ENCODE measurements at regions not wholly inside any gene's neighbourhood (a gene's known extent, or its start where the extent isn't known, plus 50 kb on each side); places are given as distances from the start of the nearest gene placed in this dataset.

DNA sequence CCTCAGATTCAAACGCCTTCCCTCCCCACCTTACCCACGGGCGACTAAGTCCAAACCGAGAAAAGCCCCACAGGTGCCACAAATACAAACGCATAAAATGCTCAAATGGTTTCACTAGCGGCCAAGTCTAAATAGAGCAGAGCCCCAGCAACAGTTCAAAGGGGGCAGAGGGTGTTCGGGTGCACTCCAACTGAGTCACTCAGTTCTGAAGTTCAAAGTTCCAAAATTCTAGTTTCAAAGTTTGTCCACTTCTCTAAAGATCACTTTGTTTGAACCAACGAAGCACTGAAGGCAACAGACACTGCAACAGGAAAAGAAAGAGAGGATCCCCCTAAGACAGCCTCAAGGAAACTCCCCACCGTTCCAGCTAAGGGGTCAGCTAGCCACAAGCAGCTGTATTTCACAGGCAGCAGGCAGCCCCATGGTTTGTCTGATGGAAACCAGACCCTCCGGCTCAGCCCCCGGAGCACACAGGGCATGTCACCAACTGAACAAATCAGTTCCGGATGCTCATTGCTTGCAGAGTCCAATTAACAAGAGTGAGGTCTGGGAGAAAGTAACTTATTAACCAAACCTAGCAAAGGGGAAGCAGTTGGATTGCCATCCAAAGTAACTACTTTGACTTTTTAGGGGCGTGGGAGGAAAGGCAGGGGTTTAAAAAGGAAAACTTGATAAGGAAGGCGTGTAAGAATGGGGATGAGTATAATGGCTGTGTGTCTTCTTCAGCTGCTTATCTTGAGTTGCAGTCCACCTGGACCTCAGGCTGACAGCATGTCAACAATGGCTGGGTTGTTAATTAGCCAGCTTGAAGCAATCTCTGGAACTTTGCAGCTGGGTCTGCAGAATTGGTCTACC lies 1423.9 kb upstream of the PRMT6 start:
- Histone ChIP-seq H3K27me3 (ENCODE audit: insufficient read depth, low read depth, severe bottlenecking) (no peaks in the 10 kb centered on the region), H3K36me3 (no peaks in the 10 kb centered on the region), H3K4me3 (ENCODE audit: low read depth, low read length) (no peak overlapping the region), H3K9me3 (ENCODE audit: severe bottlenecking) (no peaks in the 10 kb centered on the region), H3K27ac (no peak overlapping the region)
- TF ChIP-seq, protein P1, sequence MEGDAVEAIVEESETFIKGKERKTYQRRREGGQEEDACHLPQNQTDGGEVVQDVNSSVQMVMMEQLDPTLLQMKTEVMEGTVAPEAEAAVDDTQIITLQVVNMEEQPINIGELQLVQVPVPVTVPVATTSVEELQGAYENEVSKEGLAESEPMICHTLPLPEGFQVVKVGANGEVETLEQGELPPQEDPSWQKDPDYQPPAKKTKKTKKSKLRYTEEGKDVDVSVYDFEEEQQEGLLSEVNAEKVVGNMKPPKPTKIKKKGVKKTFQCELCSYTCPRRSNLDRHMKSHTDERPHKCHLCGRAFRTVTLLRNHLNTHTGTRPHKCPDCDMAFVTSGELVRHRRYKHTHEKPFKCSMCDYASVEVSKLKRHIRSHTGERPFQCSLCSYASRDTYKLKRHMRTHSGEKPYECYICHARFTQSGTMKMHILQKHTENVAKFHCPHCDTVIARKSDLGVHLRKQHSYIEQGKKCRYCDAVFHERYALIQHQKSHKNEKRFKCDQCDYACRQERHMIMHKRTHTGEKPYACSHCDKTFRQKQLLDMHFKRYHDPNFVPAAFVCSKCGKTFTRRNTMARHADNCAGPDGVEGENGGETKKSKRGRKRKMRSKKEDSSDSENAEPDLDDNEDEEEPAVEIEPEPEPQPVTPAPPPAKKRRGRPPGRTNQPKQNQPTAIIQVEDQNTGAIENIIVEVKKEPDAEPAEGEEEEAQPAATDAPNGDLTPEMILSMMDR (IDR thresholded peaks at IDR 0.05; ENCODE audit: low read depth, low read length): no peak
- DNase-seq: no peak

DNA sequence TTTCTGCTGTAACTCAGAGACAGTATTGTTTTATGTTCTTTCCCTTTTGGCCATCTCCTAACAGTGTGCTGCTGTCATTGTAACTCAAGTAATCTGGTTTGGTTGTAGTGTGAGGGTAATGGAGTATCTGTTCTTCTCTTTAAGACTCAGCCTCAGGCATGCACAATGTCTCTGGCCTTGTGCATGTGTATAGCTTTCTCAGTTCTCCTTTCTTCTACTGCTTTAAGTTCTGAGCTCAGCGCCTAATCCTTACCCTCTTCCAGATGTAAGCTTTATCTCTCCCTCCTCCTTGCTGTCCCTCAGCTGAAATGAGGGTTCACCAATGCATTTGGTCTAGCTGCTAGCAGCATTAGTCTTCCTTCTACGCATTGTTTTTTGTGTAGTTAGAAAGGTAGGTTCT lies 1420.4 kb upstream of the PRMT6 start:
- no peak for DNase-seq
- TF ChIP-seq, protein P1 (IDR thresholded peaks at IDR 0.05; ENCODE audit: low read depth, low read length): no peak
- Histone ChIP-seq H3K9me3 (ENCODE audit: severe bottlenecking) (no peaks in the 10 kb centered on the region), H3K27ac (no peak overlapping the region), H3K36me3 (no peaks in the 10 kb centered on the region), H3K27me3 (ENCODE audit: insufficient read depth, low read depth, severe bottlenecking) (no peaks in the 10 kb centered on the region), H3K4me3 (ENCODE audit: low read depth, low read length) (no peak overlapping the region)

DNA sequence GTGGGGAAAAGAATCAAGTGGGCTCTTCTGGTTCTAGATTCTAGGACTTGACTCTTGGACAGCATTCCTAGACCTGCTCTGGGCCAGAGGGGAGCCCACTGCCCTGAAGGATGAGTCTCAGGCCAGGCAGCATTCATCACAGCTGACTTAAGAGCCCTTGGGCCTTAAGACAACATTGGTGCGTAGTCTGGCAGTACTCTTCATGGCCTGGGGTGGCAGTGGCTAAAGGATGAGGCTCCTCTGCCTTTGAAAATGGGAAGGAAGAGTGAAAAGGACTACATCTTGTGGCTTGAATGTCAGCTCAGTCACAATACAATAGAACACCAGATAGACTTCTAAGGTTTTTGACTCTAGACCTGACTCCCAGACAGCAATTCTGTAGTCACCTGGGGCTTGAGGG lies 1415.1 kb upstream of the PRMT6 start:
- H3K27ac ChIP-seq: no peak overlapping the region
- TF ChIP-seq, protein P1 (IDR thresholded peaks at IDR 0.05; ENCODE audit: low read depth, low read length): no peak
- H3K27me3 ChIP-seq (ENCODE audit: insufficient read depth, low read depth, severe bottlenecking): no peaks in the 10 kb centered on the region
- no peak for DNase-seq
- no peaks in the 10 kb centered on the region for H3K9me3 ChIP-seq (ENCODE audit: severe bottlenecking)
- H3K4me3 ChIP-seq (ENCODE audit: low read depth, low read length): no peak overlapping the region
- no peaks in the 10 kb centered on the region for H3K36me3 ChIP-seq

DNA sequence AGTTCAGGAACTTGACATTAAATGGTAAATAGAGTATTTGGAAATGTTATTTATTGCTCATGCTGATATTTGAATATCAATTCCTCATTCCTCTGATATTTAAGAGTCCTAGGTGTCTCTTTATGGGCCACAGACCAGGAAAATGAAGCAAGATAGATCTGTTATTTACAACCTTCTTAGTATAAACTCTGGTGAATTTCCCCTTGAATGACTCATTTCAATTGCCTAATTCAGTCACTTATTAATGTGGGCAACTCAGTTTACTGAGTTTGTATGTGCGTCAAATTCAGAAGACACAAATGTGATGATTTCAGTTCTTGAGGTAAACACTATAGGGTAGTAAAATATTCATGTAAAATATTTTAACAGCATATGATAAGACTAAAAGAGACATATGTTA lies 1404.4 kb upstream of the PRMT6 start:
- H3K27me3 ChIP-seq (ENCODE audit: insufficient read depth, low read depth, severe bottlenecking): no peaks in the 10 kb centered on the region
- no peak overlapping the region for H3K4me3 ChIP-seq (ENCODE audit: low read depth, low read length)
- H3K27ac ChIP-seq: no peak overlapping the region
- H3K9me3 ChIP-seq (ENCODE audit: severe bottlenecking): no peaks in the 10 kb centered on the region
- TF ChIP-seq, protein P1 (IDR thresholded peaks at IDR 0.05; ENCODE audit: low read depth, low read length): no peak
- no peaks in the 10 kb centered on the region for H3K36me3 ChIP-seq
- no peak for DNase-seq

DNA sequence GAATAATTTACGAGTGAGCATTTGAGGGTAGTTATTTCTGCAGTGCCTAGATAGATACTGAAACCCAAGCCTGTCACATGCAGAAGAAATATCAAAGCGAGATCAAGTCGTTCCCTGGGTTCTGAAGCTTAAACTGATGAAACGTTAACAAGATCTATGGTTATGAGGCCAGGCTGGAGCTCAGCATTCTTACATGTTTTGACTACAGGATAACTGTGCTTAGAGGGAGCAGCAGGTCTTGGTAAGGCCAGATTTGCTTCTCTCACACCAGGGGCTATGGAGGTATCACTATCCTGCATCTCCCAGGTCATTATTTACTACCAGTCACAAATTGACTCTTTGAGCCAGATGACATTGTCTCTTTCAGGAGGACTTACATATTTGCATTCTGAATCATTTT lies 1401.4 kb upstream of the PRMT6 start:
- Histone ChIP-seq H3K36me3 (no peaks in the 10 kb centered on the region), H3K27ac (no peak overlapping the region), H3K27me3 (ENCODE audit: insufficient read depth, low read depth, severe bottlenecking) (no peaks in the 10 kb centered on the region), H3K9me3 (ENCODE audit: severe bottlenecking) (no peaks in the 10 kb centered on the region), H3K4me3 (ENCODE audit: low read depth, low read length) (no peak overlapping the region)
- no peak for DNase-seq
- TF ChIP-seq, protein P1 (IDR thresholded peaks at IDR 0.05; ENCODE audit: low read depth, low read length): no peak

DNA sequence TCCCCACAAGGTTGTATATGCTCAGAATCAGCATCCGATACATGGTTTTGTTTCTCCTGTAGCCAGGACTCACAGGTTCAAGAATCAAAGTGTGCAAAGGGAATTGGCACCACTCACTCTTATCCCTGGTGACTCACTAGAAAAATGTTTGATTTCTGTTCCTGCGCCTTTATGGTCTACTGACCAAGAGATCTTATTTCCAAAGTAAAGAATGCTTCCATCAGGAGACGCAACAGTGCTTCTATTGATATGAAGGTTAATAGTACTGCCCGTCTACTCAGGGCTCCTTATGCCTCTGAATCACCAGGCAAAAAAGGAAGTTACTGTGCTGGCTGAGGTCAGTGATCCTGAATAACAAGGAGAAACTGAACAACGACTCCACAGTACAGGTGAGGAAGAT lies 1392.0 kb upstream of the PRMT6 start:
- H3K9me3 ChIP-seq (ENCODE audit: severe bottlenecking): no peaks in the 10 kb centered on the region
- no peak for DNase-seq

More for the DNA sequence above, 1392.0 kb upstream of the PRMT6 start:
- Histone ChIP-seq H3K4me3 (ENCODE audit: low read depth, low read length) (no peak overlapping the region), H3K36me3 (no peaks in the 10 kb centered on the region), H3K27me3 (ENCODE audit: insufficient read depth, low read depth, severe bottlenecking) (no peaks in the 10 kb centered on the region), H3K27ac (no peak overlapping the region)
- TF ChIP-seq, protein P1 (IDR thresholded peaks at IDR 0.05; ENCODE audit: low read depth, low read length): no peak

Measured in WERI-Rb-1 (cell line).